ENCODE measurements at regions not wholly inside any gene's neighbourhood (a gene's known extent, or its start where the extent isn't known, plus 50 kb on each side); places are given as distances from the start of the nearest gene placed in this dataset.

GRCh38 chr3:20540066-20540465 lies 354.1 kb upstream of the SGO1 start:
- no peak for TF ChIP-seq EZH2 (IDR thresholded peaks at IDR 0.05; ENCODE audit: insufficient read depth, poor library complexity, severe bottlenecking)
- no peak for DNase-seq
- H3K36me3 ChIP-seq (ENCODE audit: low read depth) = no peaks in the 10 kb centered on the region
- no peaks in the 10 kb centered on the region for H4K20me1 ChIP-seq (ENCODE audit: insufficient read depth)
- H2AFZ ChIP-seq = no peak overlapping the region
- no peaks in the 10 kb centered on the region for H3K27me3 ChIP-seq (replicated peaks; ENCODE audit: insufficient read depth)
- no peaks in the 10 kb centered on the region for H3F3A ChIP-seq (ENCODE audit: insufficient read depth)
- H3K4me3 ChIP-seq = no peak overlapping the region
- no peak overlapping the region for H3K4me2 ChIP-seq (ENCODE audit: unreplicated experiment)
- H3K4me1 ChIP-seq (ENCODE audit: insufficient read depth) = no peaks in the 10 kb centered on the region
- H3K9me2 ChIP-seq (ENCODE audit: insufficient read depth) = no peaks in the 10 kb centered on the region
- H3K27ac ChIP-seq = no peak overlapping the region
- 93 to 95% methylated on average over 3 of the region's 3 CpGs for WGBS, 2 experiments (ENCODE audit: low coverage in 1 of 2, low lambda C conversion rate in 2 of 2, missing lambda C conversion rate in 2 of 2)
- in situ Hi-C loops (cut with MboI) = no loop called here
- no peaks in the 10 kb centered on the region for H3K9me3 ChIP-seq (ENCODE audit: low read depth)
- H3K79me2 ChIP-seq (ENCODE audit: insufficient read depth) = no peaks in the 10 kb centered on the region
- H3K9ac ChIP-seq = no peak overlapping the region

GRCh38 chr3:20539666-20540065 lies 353.7 kb upstream of the SGO1 start:
- H3K27me3 ChIP-seq (replicated peaks; ENCODE audit: insufficient read depth) = no peaks in the 10 kb centered on the region
- no peaks in the 10 kb centered on the region for H4K20me1 ChIP-seq (ENCODE audit: insufficient read depth)
- H3K9me3 ChIP-seq (ENCODE audit: low read depth) = no peaks in the 10 kb centered on the region
- H3K79me2 ChIP-seq (ENCODE audit: insufficient read depth) = no peaks in the 10 kb centered on the region
- H3K9ac ChIP-seq = no peak overlapping the region
- H3K4me1 ChIP-seq (ENCODE audit: insufficient read depth) = no peaks in the 10 kb centered on the region
- no peak overlapping the region for H3K4me2 ChIP-seq (ENCODE audit: unreplicated experiment)
- in situ Hi-C loops (cut with MboI) = no loop called here
- no peak for DNase-seq
- H3F3A ChIP-seq (ENCODE audit: insufficient read depth) = no peaks in the 10 kb centered on the region
- H3K9me2 ChIP-seq (ENCODE audit: insufficient read depth) = no peaks in the 10 kb centered on the region
- WGBS, 2 experiments (ENCODE audit: low coverage in 1 of 2, low lambda C conversion rate in 2 of 2, missing lambda C conversion rate in 2 of 2) = 82 to 87% methylated on average over 6 of the region's 6 CpGs
- no peak overlapping the region for H2AFZ ChIP-seq
- TF ChIP-seq EZH2phosphoT487 (IDR thresholded peaks at IDR 0.05; ENCODE audit: insufficient read depth, low read depth) = no peak
- H3K36me3 ChIP-seq (ENCODE audit: low read depth) = no peaks in the 10 kb centered on the region
- H3K27ac ChIP-seq = no peak overlapping the region
- no peak overlapping the region for H3K4me3 ChIP-seq

DNA sequence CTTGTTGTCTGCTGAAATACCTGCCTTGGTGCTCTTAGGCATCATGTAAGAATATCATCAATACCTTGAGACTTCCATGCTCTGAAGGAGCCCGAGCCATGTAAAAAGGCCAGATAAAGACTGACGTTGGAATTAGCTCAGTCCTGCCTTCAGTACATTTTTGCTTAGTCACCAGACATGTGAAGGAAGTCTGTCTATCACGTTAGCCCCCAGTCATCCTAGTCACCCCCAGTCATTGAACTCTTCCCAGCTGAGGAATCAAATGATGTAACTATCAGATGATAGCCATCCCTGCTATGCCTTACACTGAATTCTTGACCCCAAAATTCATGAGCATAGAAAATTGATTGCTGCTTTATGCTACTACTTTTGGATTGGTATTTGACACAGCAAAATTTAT lies 351.2 kb upstream of the SGO1 start:
- no peak overlapping the region for H3K9ac ChIP-seq
- H3K36me3 ChIP-seq (ENCODE audit: low read depth) = no peaks in the 10 kb centered on the region
- no peaks in the 10 kb centered on the region for H3K79me2 ChIP-seq (ENCODE audit: insufficient read depth)
- H3K27ac ChIP-seq = no peak overlapping the region
- DNase-seq = no peak
- no peaks in the 10 kb centered on the region for H3K27me3 ChIP-seq (replicated peaks; ENCODE audit: insufficient read depth)
- no peak overlapping the region for H3K4me2 ChIP-seq (ENCODE audit: unreplicated experiment)
- H3F3A ChIP-seq (ENCODE audit: insufficient read depth) = no peaks in the 10 kb centered on the region
- TF ChIP-seq EZH2 (IDR thresholded peaks at IDR 0.05; ENCODE audit: insufficient read depth, poor library complexity, severe bottlenecking) (no peak), EZH2phosphoT487 (IDR thresholded peaks at IDR 0.05; ENCODE audit: insufficient read depth, low read depth) (no peak)
- no peaks in the 10 kb centered on the region for H4K20me1 ChIP-seq (ENCODE audit: insufficient read depth)
- in situ Hi-C loops (cut with MboI) = no loop called here
- no peak overlapping the region for H3K4me3 ChIP-seq
- no peaks in the 10 kb centered on the region for H3K4me1 ChIP-seq (ENCODE audit: insufficient read depth)
- H2AFZ ChIP-seq = no peak overlapping the region
- H3K9me2 ChIP-seq (ENCODE audit: insufficient read depth) = no peaks in the 10 kb centered on the region
- WGBS, 2 experiments (ENCODE audit: low coverage in 1 of 2, low lambda C conversion rate in 2 of 2, missing lambda C conversion rate in 2 of 2) = 70 to 84% methylated on average over 3 of the region's 3 CpGs
- H3K9me3 ChIP-seq (ENCODE audit: low read depth) = no peaks in the 10 kb centered on the region

GRCh38 chr3:20529911-20530310 lies 343.9 kb upstream of the SGO1 start:
- H3F3A ChIP-seq (ENCODE audit: insufficient read depth) = no peaks in the 10 kb centered on the region
- no peaks in the 10 kb centered on the region for H3K9me2 ChIP-seq (ENCODE audit: insufficient read depth)
- no peaks in the 10 kb centered on the region for H3K79me2 ChIP-seq (ENCODE audit: insufficient read depth)
- no peaks in the 10 kb centered on the region for H3K36me3 ChIP-seq (ENCODE audit: low read depth)
- H3K4me2 ChIP-seq (ENCODE audit: unreplicated experiment) = no peak overlapping the region
- no peak overlapping the region for H2AFZ ChIP-seq
- H3K4me3 ChIP-seq = no peak overlapping the region
- H3K27me3 ChIP-seq (replicated peaks; ENCODE audit: insufficient read depth) = no peaks in the 10 kb centered on the region
- no peak for TF ChIP-seq EZH2 (IDR thresholded peaks at IDR 0.05; ENCODE audit: insufficient read depth, poor library complexity, severe bottlenecking)
- no peak for TF ChIP-seq EZH2phosphoT487 (IDR thresholded peaks at IDR 0.05; ENCODE audit: insufficient read depth, low read depth)
- no peaks in the 10 kb centered on the region for H3K9me3 ChIP-seq (ENCODE audit: low read depth)
- no peak overlapping the region for H3K9ac ChIP-seq
- in situ Hi-C loops (cut with MboI) = no loop called here
- WGBS, 2 experiments (ENCODE audit: low coverage in 1 of 2, low lambda C conversion rate in 2 of 2, missing lambda C conversion rate in 2 of 2) = 75 to 81% methylated on average over 5 of the region's 5 CpGs
- no peak overlapping the region for H3K27ac ChIP-seq
- H3K4me1 ChIP-seq (ENCODE audit: insufficient read depth) = no peaks in the 10 kb centered on the region
- no peaks in the 10 kb centered on the region for H4K20me1 ChIP-seq (ENCODE audit: insufficient read depth)
- DNase-seq = no peak

GRCh38 chr3:20528180-20528770 lies 342.3 kb upstream of the SGO1 start:
- H3K4me2 ChIP-seq (ENCODE audit: unreplicated experiment) = no peak overlapping the region
- 42 to 48% methylated on average over 5 of the region's 5 CpGs for WGBS, 2 experiments (ENCODE audit: low coverage in 1 of 2, low lambda C conversion rate in 2 of 2, missing lambda C conversion rate in 2 of 2)
- no peak overlapping the region for H2AFZ ChIP-seq
- no peaks in the 10 kb centered on the region for H3K9me3 ChIP-seq (ENCODE audit: low read depth)
- no peak overlapping the region for H3K27ac ChIP-seq
- TF ChIP-seq EZH2phosphoT487 (IDR thresholded peaks at IDR 0.05; ENCODE audit: insufficient read depth, low read depth) = no peak
- no peak for TF ChIP-seq EZH2 (IDR thresholded peaks at IDR 0.05; ENCODE audit: insufficient read depth, poor library complexity, severe bottlenecking)
- no peaks in the 10 kb centered on the region for H3F3A ChIP-seq (ENCODE audit: insufficient read depth)
- H3K27me3 ChIP-seq (replicated peaks; ENCODE audit: insufficient read depth) = no peaks in the 10 kb centered on the region
- H3K79me2 ChIP-seq (ENCODE audit: insufficient read depth) = no peaks in the 10 kb centered on the region
- no peaks in the 10 kb centered on the region for H3K9me2 ChIP-seq (ENCODE audit: insufficient read depth)
- DNase-seq = no peak
- in situ Hi-C loops (cut with MboI) = no loop called here
- H3K36me3 ChIP-seq (ENCODE audit: low read depth) = no peaks in the 10 kb centered on the region
- H3K9ac ChIP-seq = no peak overlapping the region
- H3K4me1 ChIP-seq (ENCODE audit: insufficient read depth) = no peaks in the 10 kb centered on the region
- H4K20me1 ChIP-seq (ENCODE audit: insufficient read depth) = no peaks in the 10 kb centered on the region
- no peak overlapping the region for H3K4me3 ChIP-seq
